ENCODE measurements at regions not wholly inside any gene's neighbourhood (a gene's known extent, or its start where the extent isn't known, plus 50 kb on each side); places are given as distances from the start of the nearest gene placed in this dataset.
"Not testable (repeated sequence)": the region's sequence is repeated elsewhere in the genome, so short reads cannot be mapped to it uniquely, and the experiment has no call there.

DNA sequence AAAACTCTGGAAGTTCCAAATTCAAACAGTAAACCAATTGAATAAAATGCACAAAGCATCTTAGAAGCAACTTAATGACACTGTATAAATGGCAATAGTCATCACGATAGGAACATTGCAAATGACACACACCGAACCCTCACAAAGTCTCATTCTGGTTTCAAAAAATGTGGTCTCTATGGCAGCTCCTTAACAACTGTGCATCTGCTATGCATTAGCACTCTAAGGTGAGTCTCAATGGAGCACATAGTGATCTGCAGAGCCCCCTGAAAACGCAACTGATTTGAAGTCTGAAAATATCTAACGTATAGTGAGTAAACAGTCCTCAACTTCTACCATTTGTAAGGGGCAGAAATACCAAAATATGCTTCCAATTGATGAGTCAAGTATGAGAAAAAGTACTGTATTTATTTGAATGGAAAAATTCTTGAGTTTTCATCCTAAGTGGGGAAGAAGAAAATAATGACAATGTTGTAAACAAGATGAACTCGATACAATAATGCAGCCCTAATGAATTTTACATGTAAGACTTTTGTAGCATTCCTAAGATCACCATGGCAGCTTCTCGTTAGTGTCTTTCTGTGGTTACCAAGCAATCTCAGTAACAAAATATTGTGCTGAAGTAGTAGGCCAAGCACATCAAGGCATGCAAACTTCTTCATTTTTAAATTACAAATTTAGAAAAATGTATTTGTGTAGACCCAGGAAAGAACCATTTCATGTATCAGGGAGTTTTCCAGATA, 517.5 kb upstream of the FAM174A start:
- no peak for DNase-seq (ENCODE audit: low read depth)

DNA sequence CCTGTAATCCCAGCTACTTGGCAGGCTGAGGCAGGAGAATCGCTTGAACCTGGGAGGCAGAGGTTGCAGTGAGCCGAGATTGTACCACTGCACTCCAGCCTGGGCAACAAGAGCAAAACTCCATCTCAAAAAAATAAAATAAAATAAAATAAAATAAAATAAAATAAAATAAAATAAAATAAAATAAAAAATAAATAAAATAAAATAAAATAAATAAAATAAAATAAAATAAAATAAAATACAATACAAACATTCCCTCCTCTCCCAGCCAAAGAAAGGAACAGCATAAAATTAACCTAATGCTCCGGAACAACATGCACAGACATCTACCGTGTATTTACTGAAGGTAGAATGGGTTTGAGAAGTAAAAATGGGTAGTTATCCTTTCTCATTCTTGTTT, 521.9 kb upstream of the FAM174A start:
- DNase-seq (ENCODE audit: low read depth): not testable (repeated sequence)

DNA sequence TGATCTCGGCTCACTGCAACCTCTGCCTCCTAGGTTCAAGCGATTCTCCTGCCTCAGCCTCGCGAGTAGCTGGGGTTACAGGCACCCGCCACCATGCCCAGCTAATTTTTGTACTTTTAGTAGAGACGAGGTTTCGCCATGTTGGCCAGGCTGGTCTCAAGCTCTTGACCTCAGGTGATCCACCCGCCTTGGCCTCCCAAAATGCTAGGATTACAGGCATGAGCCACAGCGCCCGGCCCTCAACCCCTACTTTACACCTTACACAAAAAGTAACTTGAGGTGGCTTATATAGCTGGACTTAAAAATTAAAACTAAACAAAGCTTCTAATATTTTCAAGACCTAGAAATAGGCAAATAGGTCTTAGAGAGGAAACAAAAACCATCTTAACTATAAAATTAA, 524.0 kb upstream of the FAM174A start:
- not testable (repeated sequence) for DNase-seq (ENCODE audit: low read depth)

DNA sequence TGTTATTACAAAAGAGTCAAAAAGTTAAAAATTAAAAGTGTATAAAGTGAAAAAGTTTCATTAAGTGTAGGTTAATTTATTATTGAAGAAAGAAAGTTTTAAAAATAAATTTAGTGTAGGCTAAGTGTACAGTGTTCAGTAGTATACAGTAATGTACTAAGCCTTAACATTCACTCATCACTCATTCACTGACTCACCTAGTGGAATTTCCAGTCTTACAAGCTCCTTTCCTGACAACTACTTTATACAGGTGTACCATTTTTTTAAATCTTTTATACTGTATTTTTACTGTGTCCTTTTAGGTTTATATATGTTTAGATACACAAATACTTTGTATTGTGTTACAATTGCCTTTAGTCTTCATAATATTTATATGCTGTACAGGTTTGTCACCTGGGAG, 530.2 kb upstream of the FAM174A start:
- DNase-seq (ENCODE audit: low read depth): no peak

DNA sequence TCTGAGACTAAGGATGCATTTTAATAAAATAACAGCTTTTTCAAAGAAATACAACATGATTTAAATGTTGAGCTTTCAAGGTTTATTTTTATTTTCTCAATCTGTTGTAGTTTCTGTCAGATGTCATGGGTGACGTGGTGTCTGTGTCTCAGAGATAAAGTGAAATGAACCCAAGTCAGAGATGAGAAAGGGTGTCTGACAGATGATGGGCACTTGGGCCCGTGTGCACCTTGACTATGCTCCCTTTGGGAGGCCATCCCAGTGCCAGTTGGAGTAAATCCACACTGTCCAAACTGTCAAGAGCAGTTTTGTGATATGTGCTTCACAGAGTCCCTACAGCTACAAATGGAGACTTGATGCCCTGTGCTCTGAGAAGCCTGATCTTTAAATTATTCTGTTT, 536.9 kb upstream of the FAM174A start:
- DNase-seq (ENCODE audit: low read depth): no peak

DNA sequence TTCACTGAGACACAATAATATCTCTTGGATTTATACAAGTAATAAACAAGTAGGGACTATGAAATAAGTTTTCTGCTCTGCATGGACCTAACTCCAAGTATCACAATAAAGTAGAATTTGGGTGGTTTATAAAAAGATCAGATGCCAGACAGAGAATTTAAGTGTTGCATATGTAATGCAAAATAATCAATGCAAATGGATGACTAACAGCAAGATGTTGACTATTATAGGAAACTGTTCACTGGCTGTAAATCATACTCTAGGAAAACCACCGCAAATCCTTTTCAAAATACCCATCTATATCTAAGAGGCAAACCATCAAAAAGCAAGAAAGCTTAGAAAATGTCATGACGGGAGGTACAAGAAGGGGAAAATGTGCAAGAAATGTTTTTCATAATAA, 539.8 kb upstream of the FAM174A start:
- DNase-seq (ENCODE audit: low read depth): no peak

DNA sequence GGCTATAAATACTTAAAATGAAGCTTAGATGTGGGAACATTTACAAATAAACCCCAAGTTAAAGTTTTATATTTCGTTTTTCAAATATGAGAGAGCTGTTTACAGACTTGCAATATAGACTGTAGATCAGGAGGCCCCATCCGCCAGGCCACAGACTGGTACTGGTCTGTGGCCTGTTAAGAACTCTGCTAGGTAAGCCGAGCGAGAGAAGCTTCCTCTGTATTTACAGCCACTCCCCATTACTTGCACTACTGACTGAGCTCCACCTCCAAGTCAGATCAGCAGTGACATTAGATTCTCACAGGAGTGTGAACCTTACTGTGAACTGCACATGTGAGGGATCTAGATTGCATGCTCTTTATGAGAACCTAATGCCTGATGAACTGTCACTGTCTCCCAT, 561.4 kb upstream of the FAM174A start:
- no peak for DNase-seq (ENCODE audit: low read depth)

DNA sequence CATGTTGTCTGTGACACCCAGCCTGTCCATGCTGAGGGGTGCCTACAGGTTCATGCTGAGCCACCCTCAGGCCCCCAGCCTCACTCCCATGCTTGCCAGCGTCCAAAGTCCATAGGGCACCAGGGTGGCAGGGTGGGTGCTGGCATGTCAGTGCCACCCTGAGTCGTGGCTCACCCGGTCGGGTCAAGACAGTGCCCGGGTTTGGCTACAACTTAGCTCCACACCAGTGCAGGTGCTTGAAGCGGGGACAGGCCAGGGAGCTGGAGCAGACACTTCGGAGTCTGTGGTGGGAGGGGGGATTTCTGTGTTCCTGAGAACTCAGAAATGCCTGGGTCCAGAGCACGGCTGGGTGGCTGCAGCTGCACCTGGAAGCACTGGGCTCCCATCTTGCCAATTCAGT, 579.2 kb upstream of the FAM174A start:
- no peak for DNase-seq (ENCODE audit: low read depth)

DNA sequence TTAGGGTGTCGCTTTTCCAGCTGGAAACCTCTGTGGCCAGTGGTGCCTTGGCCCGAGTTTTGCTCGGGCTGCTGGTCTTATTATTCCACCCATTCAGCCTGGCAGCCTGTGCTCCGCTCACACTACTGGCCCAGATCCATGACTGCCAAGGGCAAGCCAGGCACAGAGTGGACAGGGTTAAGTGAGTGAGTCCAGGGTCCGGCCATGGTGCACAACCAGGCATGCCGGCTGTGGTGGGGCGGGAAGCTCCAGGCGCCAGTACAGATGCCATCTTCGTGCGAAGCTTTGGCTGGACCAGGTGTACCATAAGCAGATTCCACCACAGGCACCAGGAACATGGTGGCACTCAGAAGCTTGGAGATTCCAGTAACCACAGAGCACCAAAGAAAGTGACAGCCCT, 580.2 kb upstream of the FAM174A start:
- no peak for DNase-seq (ENCODE audit: low read depth)

DNA sequence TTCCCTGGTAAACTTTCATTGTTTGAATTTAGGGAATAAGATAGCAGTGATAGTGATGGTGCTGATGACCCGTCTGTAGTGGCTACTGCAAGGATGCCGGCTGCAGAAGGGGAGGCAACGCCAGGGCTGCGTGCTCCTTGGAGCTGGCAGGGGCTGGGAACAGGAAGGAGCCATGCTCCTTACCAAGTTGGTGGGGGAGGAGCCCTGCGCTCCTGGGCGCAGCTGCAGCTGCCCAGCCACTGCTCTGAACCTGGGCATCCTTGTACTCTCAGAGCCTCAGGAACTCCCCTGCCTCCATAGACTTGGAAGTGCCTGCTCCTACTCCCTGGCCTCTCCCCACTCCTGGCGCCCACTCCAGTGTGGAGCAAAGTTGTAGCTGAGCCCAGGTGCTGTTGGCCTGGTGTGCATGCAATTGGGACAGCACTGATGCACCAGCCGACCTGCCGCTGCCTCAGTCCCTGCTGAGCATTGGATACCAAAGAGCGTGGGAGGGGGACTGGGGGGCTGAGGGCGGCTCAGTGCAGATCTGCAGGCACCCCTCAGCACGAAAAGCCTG, 585.1 kb upstream of the FAM174A start:
- no peak for DNase-seq (ENCODE audit: low read depth)

DNA sequence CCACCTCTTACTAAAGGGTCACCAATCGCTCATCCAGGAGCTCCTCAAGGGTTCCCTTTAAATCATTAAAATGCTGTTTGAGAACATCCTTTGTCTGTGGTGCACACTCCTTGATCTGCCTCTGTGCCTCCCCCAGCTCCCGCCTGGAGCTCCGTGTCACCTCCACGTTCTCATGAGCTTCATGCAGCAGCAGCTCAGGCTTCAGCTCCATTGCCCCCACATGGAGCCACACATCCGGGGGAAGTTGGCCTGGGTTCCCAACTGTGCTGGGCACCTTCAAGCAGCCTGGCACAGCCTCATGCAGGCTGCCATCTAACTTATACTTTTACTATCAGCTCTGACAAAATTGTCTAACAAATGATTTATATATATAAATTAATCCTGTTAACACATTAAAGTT, 585.8 kb upstream of the FAM174A start:
- DNase-seq (ENCODE audit: low read depth): no peak

DNA sequence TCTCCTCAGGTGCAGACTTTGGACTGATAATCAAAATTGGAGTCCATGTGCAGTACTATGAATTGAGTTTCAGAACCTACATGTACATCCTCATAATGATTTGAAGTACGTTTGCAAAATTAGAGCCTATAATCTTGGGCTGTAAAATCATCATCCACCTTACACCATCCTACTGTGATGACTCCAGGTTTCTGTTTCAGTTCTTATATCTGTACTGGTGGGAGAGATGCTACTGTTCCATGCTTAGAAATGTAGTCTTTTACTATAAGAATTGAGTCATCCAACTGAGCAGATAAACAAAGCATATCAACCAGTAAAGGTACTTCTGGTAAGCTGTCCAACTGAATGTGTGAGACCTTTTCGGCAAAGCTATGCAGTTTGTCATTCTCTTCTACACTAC, 586.3 kb upstream of the FAM174A start:
- no peak for DNase-seq (ENCODE audit: low read depth)

DNA sequence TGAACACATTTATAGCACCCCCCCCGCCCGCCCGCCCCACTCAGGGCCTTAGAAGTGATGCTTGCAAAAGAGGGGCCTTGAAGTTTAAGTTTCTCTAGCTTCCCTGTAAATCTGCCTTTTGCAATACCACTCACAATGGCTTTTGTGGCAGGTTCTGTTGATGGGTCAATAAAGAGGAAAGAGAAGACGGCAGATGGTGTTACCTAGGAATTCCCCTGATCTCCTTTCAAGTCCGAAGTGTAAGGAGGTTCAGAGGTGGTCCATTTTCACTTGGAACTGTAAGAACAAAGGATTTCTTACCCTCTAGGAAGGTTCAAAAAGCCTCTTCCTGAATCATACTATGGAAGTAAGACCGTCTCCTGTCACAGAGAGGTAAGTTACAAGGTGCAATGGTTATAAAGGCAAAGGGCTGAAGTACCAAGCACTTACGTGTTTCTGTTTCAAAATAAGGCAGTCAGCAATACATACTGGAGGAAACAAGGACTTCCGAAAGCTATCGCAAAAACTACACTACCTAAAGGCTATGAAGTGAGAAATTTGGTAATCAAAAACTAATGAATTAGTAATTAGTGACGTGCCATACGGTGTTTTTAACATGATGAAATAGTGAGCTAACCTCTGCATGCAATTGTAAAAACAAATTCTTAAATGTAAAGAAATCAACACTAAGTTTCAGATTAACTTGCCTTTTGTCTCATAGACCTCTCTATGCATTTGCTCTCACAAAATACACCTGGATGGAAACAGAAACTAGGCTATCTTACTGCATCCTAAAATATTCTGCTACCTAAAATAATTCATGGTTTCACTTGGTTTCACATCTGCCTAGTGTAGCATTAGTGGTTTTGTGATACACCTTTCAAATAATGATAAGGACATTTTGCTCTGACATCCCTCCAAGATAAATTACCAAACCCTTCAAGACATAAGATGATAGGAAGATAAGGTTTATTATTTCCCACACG, 589.4 kb upstream of the FAM174A start:
- DNase-seq (ENCODE audit: low read depth): no peak

DNA sequence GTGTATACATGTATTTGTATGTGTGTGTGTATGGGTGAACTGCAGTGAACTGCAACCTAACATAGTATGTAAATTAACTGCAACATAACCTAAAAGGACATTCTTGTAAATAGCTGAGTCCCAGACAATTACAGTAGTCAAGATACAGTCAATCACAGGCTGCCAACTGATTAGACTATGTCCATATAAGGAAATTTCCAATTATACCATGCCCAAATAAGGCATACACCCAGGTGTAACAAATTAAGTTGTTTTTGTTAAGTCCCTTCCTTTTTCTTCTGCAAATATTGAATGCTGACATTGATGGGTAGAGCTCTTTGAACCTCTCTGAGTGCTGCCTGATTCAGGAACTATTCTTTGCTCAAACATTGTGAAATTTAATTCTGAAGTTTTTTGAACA, 594.6 kb upstream of the FAM174A start:
- no peak for DNase-seq (ENCODE audit: low read depth)

DNA sequence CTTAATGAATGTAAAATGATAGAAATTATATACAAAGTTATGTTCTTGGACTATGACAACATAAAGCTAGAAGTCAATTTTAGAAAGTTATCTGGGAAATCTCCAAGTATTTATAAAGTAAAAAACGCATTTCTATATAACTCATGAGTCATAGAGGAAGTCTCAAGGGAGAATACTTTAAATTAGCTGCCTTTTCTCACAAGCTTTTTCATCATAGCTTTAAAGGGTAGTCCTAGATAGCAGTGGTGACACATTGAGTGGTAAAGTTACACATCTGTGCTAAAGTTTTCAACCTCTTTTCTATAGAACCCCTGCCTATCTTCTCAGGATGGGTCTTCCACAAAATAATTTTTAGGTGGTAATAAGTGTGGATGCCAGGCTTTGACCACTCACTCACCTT, 598.3 kb upstream of the FAM174A start:
- DNase-seq (ENCODE audit: low read depth): no peak

DNA sequence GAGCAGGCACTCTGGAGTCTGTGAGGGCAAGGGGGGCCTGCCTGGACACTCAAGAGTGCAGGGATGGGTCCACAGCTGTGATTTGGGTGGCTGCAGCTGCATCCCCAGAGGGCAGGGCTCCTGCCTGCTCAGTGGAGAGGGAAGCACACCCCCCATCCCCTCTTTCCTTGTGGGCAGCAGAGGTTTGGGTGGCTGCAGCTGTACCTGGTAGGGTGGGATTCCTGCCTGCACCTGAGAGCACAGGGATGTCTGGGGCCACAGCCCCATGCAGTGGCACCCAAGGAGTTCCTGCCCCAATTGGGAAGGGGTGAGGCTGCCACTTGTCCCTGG, 605.4 kb upstream of the FAM174A start:
- DNase-seq (ENCODE audit: low read depth): no peak

DNA sequence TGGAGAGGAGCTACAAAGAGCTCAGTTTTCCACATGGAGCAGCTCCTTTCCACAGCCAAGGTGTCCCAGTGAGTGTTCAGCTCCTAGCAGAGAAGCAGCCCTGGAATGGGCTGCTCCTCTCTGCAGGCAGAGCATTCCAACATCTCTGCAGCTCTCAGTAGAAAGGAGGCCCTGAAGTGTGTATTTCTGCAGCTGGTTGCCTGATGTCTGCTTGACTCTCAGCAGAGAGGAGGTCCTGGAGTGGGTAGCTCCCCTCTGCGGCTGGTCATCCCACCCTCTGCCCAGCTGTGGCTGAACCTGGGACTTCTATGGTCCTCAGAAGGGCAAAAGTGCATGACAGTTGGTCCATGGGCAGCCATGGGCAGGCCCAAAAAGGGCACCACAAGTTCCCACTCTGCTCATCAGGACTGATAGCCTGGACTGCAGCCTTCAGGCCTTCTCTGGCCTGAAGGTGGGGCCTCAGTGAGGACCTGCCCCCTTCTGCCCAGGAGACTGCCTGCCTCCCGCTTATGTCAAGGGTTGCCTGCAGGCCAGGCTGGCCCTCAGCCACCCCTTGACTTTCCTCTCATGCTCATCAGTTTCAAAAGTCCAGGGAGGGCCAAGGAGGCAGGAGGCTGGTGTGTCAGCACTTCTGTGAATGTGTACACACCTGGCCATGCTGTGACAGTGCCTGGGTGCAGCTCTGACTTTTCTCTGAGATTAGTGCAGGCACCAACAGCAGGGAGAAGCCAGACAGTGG, 605.9 kb upstream of the FAM174A start:
- DNase-seq (ENCODE audit: low read depth): no peak

DNA sequence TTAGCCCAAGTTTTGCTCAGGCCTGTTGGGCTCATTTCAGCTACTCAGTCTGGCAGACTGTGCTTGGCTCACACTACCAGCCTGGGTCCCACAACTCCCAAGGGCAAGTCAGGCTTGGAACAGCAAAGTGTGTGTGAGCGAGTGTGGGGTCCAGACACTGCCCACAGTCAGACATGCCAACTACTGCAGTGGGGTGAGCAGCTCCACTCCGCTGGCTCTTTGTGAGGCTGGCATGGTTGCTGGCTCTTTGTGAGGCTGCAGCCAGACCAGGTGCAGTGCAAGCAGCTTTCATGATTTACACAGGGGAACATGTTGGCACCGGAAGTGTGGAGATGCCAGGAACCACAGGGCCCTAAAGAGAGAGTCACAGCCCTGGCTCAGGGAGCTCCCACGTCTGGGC, 606.7 kb upstream of the FAM174A start:
- DNase-seq (ENCODE audit: low read depth): no peak

DNA sequence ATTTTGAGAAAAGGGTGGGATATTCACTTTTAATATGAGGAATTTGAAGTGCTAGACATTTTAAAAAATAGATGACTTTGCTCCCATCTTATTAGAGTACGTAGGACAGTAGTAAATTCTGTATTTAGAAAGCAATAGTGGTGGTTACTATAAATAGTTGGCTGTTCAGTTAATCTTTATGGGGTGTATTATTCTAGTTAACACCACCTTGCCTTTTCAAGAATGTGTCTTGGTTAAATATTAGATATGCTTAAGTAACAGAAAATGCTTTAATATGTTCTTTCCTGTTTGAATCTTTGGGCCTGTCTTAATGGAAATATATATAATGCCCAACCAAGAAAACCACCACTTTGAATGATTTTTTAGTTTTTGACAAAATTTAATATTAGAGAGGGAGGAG, 608.7 kb upstream of the FAM174A start:
- DNase-seq (ENCODE audit: low read depth): no peak

DNA sequence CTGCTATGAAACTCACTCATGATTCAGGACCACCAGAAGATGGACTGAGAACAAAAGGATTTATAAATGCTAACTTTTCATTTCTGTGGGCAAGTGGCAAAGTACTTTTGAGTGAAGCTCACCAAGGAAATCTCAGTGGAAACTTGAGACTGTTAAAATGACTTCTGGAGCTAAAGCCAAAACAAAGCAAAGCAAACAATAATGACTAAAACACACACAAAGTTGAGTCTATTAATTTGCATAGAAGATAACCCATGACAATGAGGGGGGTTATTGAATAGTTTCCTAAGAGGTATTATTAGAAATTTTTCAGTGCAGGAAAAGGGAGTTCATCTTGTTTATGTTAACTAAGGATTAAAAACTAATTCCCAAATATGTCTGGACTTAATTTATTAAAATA, 612.8 kb upstream of the FAM174A start:
- DNase-seq (ENCODE audit: low read depth): no peak

DNA sequence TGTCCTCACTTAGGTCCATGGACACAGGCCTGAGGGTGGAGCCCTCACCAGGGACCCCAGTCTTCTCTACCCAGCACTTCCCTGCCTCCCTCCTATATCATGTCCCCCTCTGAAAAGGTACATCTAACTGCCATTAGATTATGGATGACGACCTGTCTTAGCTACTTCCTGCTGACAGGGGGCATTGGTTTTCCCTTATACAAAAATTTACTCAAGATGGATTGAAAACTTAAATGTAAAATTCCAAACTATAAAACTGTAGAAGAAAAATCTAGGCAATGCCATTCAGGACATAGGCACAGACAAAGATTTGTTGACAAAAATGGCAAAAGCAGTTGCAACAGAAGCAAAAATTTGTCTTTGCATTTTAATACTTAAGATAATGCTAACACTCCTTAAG, 623.2 kb upstream of the FAM174A start:
- DNase-seq (ENCODE audit: low read depth): no peak

DNA sequence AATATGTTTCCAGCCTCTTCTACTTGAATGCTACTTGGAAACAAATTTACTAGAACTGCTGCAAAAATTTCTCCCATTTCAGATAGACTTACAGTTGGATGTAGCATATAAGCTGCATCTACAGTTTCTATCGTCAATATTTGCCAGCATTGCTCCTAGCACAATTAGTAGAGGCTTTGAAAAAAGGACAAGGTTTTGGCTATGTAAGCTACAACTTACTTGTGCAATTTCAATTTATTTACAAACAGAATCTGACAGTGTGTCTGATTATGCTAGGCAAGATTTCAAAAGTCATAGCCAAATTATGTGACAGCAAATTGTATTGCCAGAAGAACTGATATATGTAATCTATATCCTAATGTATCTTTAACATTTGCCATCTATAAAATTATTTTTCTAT, 628.4 kb upstream of the FAM174A start:
- DNase-seq (ENCODE audit: low read depth): no peak

DNA sequence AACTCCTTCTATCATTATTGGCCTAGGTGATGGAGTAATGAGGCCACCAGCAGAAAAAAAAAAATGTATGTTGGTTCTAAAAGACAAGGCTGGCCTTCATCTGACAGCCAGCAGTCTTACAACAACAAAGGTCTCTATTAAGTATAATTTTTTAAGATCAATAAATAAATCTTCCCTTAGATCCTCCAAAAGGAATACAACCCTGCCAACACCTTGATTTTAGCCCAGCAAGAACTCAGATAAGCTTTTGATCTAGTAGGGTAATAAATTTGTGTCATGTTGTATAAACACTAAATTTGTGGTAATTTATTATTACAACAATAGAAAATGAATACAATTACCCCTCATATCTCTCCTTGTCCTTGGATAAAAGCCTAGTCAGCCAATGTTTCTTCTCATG, 633.2 kb upstream of the FAM174A start:
- DNase-seq (ENCODE audit: low read depth): no peak
